Body of pancreas (tissue), 4 donors: ENCODE measurements at regions not wholly inside any gene's neighbourhood (a gene's known extent, or its start where the extent isn't known, plus 50 kb on each side); places are given as distances from the start of the nearest gene placed in this dataset.

Experiments used
- ATAC-seq: fragments of 150-250 bp; one replicate; pipeline ENCODE4 v1.9.1; 2016
- DNase-seq, 4 donors: peaks; one replicate each; pipeline ENCODE4 v3.0.0-alpha.2; 2019
- H3K27ac ChIP-seq, 4 donors: fragments of 200-600 bp; sonication (generic); 1 replicate in 3 of 4; 2 replicates in 1 of 4; pipeline versions ENCODE4 v1.5.1 to v1.6.1; 2016 to 2019; ENCODE audit warnings: mild to moderate bottlenecking in 1 of 4, mixed read lengths in 1 of 4, moderate library complexity in 1 of 4
- H3K27me3 ChIP-seq, 2 donors: fragments of 200-600 bp; sonication (generic); one replicate each; pipeline ENCODE4 v1.6.0; 2016; ENCODE audit warnings: mild to moderate bottlenecking in 1 of 2
- H3K36me3 ChIP-seq, 2 donors: fragments of 200-600 bp; sonication (generic); replicated peaks in 1 of 2; 2 replicates each; pipeline ENCODE4 v1.5.1; 2016; ENCODE audit warnings: low read depth in 2 of 2; ENCODE audit not compliant: insufficient read depth in 1 of 2
- H3K4me1 ChIP-seq: fragments of 200-600 bp; sonication (generic); one replicate; pipeline ENCODE4 v1.6.0; 2016
- H3K4me3 ChIP-seq, 2 donors: fragments of 200-600 bp; sonication (generic); 1 replicate in 1 of 2; 2 replicates in 1 of 2; pipeline ENCODE4 v1.5.1; 2016 to 2019
- H3K9me3 ChIP-seq, 3 donors: fragments of 200-600 bp; sonication (generic); 1 replicate in 2 of 3; 2 replicates in 1 of 3; pipeline ENCODE4 v1.5.1; 2016
- CTCF ChIP-seq, 7 experiments: fragments of 450-650 bp in 4 of 7; fragments of 200-600 bp in 3 of 7; sonication (generic) in 3 of 7; IDR thresholded peaks; one replicate each; pipeline ENCODE4 v1.5.1; 2016 to 2019; ENCODE audit warnings: antibody characterized with exemption in 7 of 7
- POLR2A ChIP-seq, 3 donors: fragments of 450-650 bp; IDR thresholded peaks; one replicate each; pipeline ENCODE4 v1.6.1; 2016; ENCODE audit warnings: antibody characterized with exemption in 3 of 3, mild to moderate bottlenecking in 2 of 3
- WGBS, 2 donors: methylation state at CpG; one replicate each; pipeline ENCODE4 v1.1.5; 2017; 5-methylcytosine and 5-hydroxymethylcytosine counted together
- intact Hi-C: fragments of 100-400 bp; cut with DNase I; formaldehyde crosslinking; loops from one replicate; pipeline ENCODE4 v1.15.1; 2023

DNA sequence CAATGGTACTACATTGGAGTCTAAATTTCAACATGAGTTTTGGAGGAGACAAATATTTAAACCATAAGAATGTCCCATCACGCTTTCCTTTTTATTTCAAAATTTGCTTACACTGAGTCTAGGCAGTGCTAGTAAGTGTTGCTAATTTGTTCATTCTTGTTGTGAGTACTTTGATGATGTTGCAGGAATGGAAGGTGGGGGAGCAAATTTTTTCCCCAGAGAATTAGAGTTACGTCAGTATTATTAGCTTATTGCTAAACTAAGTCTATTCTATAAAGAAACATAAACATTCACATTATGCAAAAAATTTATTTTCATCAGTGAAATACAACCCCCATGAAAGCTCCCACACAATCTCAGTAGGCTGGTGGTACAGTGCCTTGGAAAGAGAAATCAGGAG lies 88.0 kb downstream of the BLID start:
- H3K4me1 ChIP-seq: no peaks in the 10 kb centered on the region
- no peaks in the 10 kb centered on the region for H3K9me3 ChIP-seq
- DNase-seq (no peak), ATAC-seq (no peak)
- H3K36me3 ChIP-seq: no peaks in the 10 kb centered on the region
- no peak overlapping the region for H3K4me3 ChIP-seq
- intact Hi-C loops: no loop called here
- WGBS, 2 donors: 71 to 80% methylated on average over 2 of the region's 2 CpGs
- no peak overlapping the region for H3K27ac ChIP-seq
- TF ChIP-seq POLR2A (IDR thresholded peaks at IDR 0.05): no peak
- TF ChIP-seq CTCF (IDR thresholded peaks at IDR 0.05): no peak
- no peaks in the 10 kb centered on the region for H3K27me3 ChIP-seq

DNA sequence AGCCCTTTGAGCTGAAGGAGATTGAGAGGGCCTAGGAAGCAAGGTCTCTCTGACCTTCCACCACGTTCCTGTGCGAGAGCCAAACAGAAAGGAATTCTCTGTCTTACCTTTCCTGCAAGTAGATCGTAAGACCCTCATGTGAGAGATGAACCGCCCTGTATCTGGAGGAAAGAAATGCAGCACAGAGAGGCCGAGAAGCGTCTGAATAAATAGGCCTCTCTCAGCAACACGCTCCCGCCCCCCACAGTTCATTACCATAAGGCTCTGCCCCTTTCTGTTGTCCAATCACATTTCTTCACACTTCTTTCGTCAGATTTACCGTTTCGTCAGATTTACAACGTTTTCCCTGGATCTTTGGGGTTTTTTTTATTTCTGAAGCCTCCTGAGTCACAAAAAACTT lies 90.3 kb downstream of the BLID start:
- intact Hi-C loops: no loop called here

DNA sequence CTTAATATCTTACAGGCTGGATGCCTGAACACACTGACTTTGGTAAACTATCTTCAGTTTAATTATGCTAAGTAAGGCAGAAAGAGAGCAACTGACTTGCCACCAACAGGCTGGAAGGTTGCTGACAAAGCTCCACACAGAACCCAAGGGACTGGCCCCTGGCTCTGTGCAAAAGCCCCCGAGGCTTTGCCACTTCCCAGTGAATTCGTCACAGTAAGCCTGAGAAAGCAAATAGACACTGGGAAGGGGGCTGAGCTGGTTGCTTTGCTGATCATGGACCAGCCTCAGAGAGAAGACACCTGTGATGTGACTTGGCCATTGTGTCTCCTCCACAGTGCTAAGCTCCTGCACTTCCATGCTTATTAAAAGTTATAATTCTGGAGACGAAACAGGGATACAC lies 91.7 kb downstream of the BLID start:
- intact Hi-C loops: no loop called here
- Histone ChIP-seq H3K4me1 (no peaks in the 10 kb centered on the region), H3K4me3 (no peak overlapping the region), H3K27me3 (no peaks in the 10 kb centered on the region), H3K36me3 (no peaks in the 10 kb centered on the region), H3K27ac (no peak overlapping the region), H3K9me3 (no peaks in the 10 kb centered on the region)
- 59 to 63% methylated on average over 2 to 3 of the region's 3 CpGs for WGBS, 2 donors
- TF ChIP-seq CTCF (IDR thresholded peaks at IDR 0.05): no peak
- no peak for TF ChIP-seq POLR2A (IDR thresholded peaks at IDR 0.05)
- no peak for ATAC-seq
- DNase-seq: no peak

More for the DNA sequence above, 90.3 kb downstream of the BLID start:
- WGBS, 2 donors: 69 to 72% methylated on average over 12 of the region's 12 CpGs
- Histone ChIP-seq H3K27me3 (no peaks in the 10 kb centered on the region), H3K9me3 (no peaks in the 10 kb centered on the region), H3K4me3 (no peak overlapping the region), H3K4me1 (no peaks in the 10 kb centered on the region), H3K36me3 (no peaks in the 10 kb centered on the region), H3K27ac (no peak overlapping the region)
- DNase-seq: no peak
- TF ChIP-seq POLR2A (IDR thresholded peaks at IDR 0.05) (no peak), CTCF (IDR thresholded peaks at IDR 0.05) (no peak)
- ATAC-seq: no peak

GRCh38 chr11:122023614-122024250 lies 92.3 kb downstream of the BLID start:
- intact Hi-C loops: no loop called here
- no peak for DNase-seq
- ATAC-seq: no peak

More at GRCh38 chr11:122023614-122024250, 92.3 kb downstream of the BLID start:
- WGBS, 2 donors: 60 to 64% methylated on average over 8 of the region's 8 CpGs
- Histone ChIP-seq H3K36me3 (no peaks in the 10 kb centered on the region), H3K4me1 (no peaks in the 10 kb centered on the region), H3K27me3 (no peaks in the 10 kb centered on the region), H3K4me3 (no peak overlapping the region), H3K27ac (no peak overlapping the region), H3K9me3 (no peaks in the 10 kb centered on the region)
- TF ChIP-seq CTCF (IDR thresholded peaks at IDR 0.05) (no peak), POLR2A (IDR thresholded peaks at IDR 0.05) (no peak)
